Spleen (tissue), 7 donors: ENCODE measurements at regions not wholly inside any gene's neighbourhood (a gene's known extent, or its start where the extent isn't known, plus 50 kb on each side); places are given as distances from the start of the nearest gene placed in this dataset.

Experiments
- POLR2A ChIP-seq, 3 donors: fragments of 450-650 bp; IDR thresholded peaks; one replicate each; pipeline ENCODE4 v1.5.1; 2017; ENCODE audit warnings: antibody characterized with exemption in 3 of 3, mild to moderate bottlenecking in 1 of 3
- POLR2AphosphoS5 ChIP-seq, 3 donors: sonication (generic); formaldehyde crosslinking; IDR thresholded peaks; one replicate each; pipeline ENCODE4 v1.5.1; 2017; ENCODE audit warnings: antibody characterized with exemption in 3 of 3
- TF ChIP-seq, protein P1 (sequence below), 11 experiments: fragments of 200-600 bp in 7 of 11; fragments of 450-650 bp in 4 of 11; sonication (generic) in 4 of 11; IDR thresholded peaks in 8 of 11; conservative IDR thresholded peaks in 3 of 11; 1 replicate in 7 of 11; 2 replicates in 4 of 11; pipeline versions ENCODE4 v1.4.0 to v1.8.0; 2016 to 2021; ENCODE audit warnings: antibody characterized with exemption in 11 of 11, inconsistent platforms in 4 of 11, mild to moderate bottlenecking in 1 of 11
- donor health status: DM: no; HTN: no; CAD: no; lungs with moderate emphysema.
- donor health status: DM: no; HTN: no; CAD: no.
- donor health status: DM: no; HTN: no; CAD: no.

DNA sequence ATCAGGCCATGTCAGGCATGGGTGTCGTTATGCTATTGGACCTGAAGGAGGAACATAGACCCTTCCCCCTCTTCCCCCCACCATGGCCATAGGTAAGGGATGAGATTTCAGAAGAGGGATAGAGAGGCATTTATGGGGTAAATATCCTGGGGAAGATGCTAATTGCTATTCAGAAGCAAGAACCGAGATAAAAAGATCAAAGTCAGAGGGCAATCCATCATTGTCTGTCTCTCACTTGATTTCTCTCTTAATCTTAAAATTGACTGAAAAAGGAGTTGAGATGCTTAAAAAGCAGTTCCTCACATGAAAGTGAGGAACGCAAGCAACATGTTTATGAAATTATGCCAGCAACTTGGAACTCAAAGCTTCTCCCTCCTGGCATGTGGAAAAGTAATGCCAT, 212.0 kb downstream of the RPAP3 start:
- TF ChIP-seq, protein P1, sequence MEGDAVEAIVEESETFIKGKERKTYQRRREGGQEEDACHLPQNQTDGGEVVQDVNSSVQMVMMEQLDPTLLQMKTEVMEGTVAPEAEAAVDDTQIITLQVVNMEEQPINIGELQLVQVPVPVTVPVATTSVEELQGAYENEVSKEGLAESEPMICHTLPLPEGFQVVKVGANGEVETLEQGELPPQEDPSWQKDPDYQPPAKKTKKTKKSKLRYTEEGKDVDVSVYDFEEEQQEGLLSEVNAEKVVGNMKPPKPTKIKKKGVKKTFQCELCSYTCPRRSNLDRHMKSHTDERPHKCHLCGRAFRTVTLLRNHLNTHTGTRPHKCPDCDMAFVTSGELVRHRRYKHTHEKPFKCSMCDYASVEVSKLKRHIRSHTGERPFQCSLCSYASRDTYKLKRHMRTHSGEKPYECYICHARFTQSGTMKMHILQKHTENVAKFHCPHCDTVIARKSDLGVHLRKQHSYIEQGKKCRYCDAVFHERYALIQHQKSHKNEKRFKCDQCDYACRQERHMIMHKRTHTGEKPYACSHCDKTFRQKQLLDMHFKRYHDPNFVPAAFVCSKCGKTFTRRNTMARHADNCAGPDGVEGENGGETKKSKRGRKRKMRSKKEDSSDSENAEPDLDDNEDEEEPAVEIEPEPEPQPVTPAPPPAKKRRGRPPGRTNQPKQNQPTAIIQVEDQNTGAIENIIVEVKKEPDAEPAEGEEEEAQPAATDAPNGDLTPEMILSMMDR (IDR thresholded peaks at IDR 0.05 in 8 of 11, conservative IDR thresholded peaks at IDR 0.05 in 3 of 11), result no peak
- TF ChIP-seq POLR2AphosphoS5 (IDR thresholded peaks at IDR 0.05), result no peak
- TF ChIP-seq POLR2A (IDR thresholded peaks at IDR 0.05), result no peak
